ENCODE measurements at regions not wholly inside any gene's neighbourhood (a gene's known extent, or its start where the extent isn't known, plus 50 kb on each side); places are given as distances from the start of the nearest gene placed in this dataset.
A peak's percentile ranks its signal among the peaks of the same experiment; 100 is the strongest.

- Histone ChIP-seq H3K9ac (ENCODE audit: low read depth, low read length) (no peak overlapping the region), H3K56ac (ENCODE audit: extremely low read depth, insufficient read depth, low read length) (no peak overlapping the region)
- CTCF ChIA-PET = no interaction called here
Observed at GRCh38 chr12:124496584-124496983, 70.8 kb downstream of the NCOR2 start.

More at GRCh38 chr12:124496584-124496983, 70.8 kb downstream of the NCOR2 start:
- intact Hi-C loops (cut with micrococcal nuclease) = loop anchor here (5.0 kb wide), 2 partner anchors 109 to 271 kb away; no protein-coding TSS in a partner anchor
- in situ Hi-C loops (cut with MboI; ENCODE audit: low sequenced_read_pairs) = no loop called here
- peak overlapping the region; percentile 58 for H4K91ac ChIP-seq (ENCODE audit: insufficient read depth, low read depth, low read length)
- peak overlapping the region; percentile 8 for H2AK9ac ChIP-seq (replicated peaks; ENCODE audit: low read depth, low read length, poor library complexity)
- POLR2A ChIA-PET (ENCODE audit: unreplicated experiment) = no interaction called here
- no peak overlapping the region for H3K4me3 ChIP-seq (ENCODE audit: insufficient read depth, low read depth, low read length)
- BruUV-seq (replicated peaks) = no TSS peak
- H3K18ac ChIP-seq (ENCODE audit: low read depth, low read length) = 0 out of 2 replicates have a peak overlapping the region, but pooled peaks have one; percentile 8
- peak overlapping the region in 1 of 2 experiments; percentile 13; a peak in 1 of 4 replicates for H4K8ac ChIP-seq (ENCODE audit: low read depth in 2 of 2, low read length in 2 of 2)
- peak overlapping the region; percentile 6; the same call in 1 of the 2 replicates for H3K27ac ChIP-seq (ENCODE audit: insufficient read depth, low read length)
- H3K4me2 ChIP-seq (ENCODE audit: low read depth, low read length) = no peak overlapping the region
- 71% methylated on average over 2 of the region's 3 CpGs; no CpG with 5 or more reads in 1 of the 2 experiments for WGBS, 2 experiments (ENCODE audit: extremely low coverage in 2 of 2, insufficient read length in 1 of 2)
- H3K9me3 ChIP-seq (ENCODE audit: control insufficient read depth, insufficient read depth, low read length) = no peaks in the 10 kb centered on the region
- peak overlapping the region; percentile 57; the same call in 1 of the 3 replicates for H2BK15ac ChIP-seq (ENCODE audit: low read depth, low read length)
- ATAC-seq (ENCODE audit: low read depth) (no peak), DNase-seq (peak; percentile 28)
- H3K9me1 ChIP-seq (ENCODE audit: insufficient read depth, low read length) = peaks cover 23% of the 10 kb centered on the region
- dilution Hi-C loops (cut with HindIII; ENCODE audit: low sequenced_read_pairs, unreplicated experiment) = no loop called here
- H3K23ac ChIP-seq (ENCODE audit: low read depth, low read length) = peak overlapping the region; percentile 48; the same call in 1 of the 2 replicates
- peak overlapping the region; percentile 78 for H3K4ac ChIP-seq (ENCODE audit: low read depth, low read length)
- H2AFZ ChIP-seq (replicated peaks; ENCODE audit: low read length, poor library complexity) = no peak overlapping the region
- H2BK20ac ChIP-seq (ENCODE audit: low read depth, low read length) = peak overlapping the region; percentile 36; the same call in 1 of the 2 replicates
- H3K14ac ChIP-seq (replicated peaks; ENCODE audit: low read depth, low read length) = peak overlapping the region; percentile 36; the same call in 1 of the 2 replicates
- no peak overlapping the region for H4K5ac ChIP-seq (ENCODE audit: low read depth, low read length)
- H4K20me1 ChIP-seq (ENCODE audit: insufficient read depth, low read length) = peaks cover 94% of the 10 kb centered on the region
- H2AK5ac ChIP-seq (ENCODE audit: low read depth, low read length) = peak overlapping the region; percentile 46
- peaks cover 24 to 94% of the 10 kb centered on the region in 2 experiments for H3K79me1 ChIP-seq (ENCODE audit: low read depth in 1 of 2, low read length in 2 of 2)
- H2BK120ac ChIP-seq (ENCODE audit: low read depth, low read length) = peak overlapping the region; percentile 36
- TF ChIP-seq NFE2L2 (IDR thresholded peaks at IDR 0.05; ENCODE audit: low read depth, low read length) = no peak
- TF ChIP-seq CHD1 (IDR thresholded peaks at IDR 0.05; ENCODE audit: low read depth, low read length) = no peak
- peak; percentile 77; the same call in 1 of the 2 replicates for TF ChIP-seq USF2 (IDR thresholded peaks at IDR 0.05; ENCODE audit: low read depth, low read length)
- TF ChIP-seq CTCF (conservative IDR thresholded peaks at IDR 0.05; ENCODE audit: low read depth, low read length) = no peak
- no peak for TF ChIP-seq SMC3 (IDR thresholded peaks at IDR 0.05; ENCODE audit: low read depth, low read length)
- H3K27me3 ChIP-seq (ENCODE audit: control insufficient read depth, insufficient read depth, low read length) = no peaks in the 10 kb centered on the region
- H3K36me3 ChIP-seq (ENCODE audit: control insufficient read depth, insufficient read depth, low read length) = peaks cover 16% of the 10 kb centered on the region; the same call in 1 of the 2 replicates
- H2BK5ac ChIP-seq (ENCODE audit: low read depth, low read length, poor library complexity, severe bottlenecking) = peak overlapping the region; percentile 6
- peaks cover 34% of the 10 kb centered on the region for H3K4me1 ChIP-seq (ENCODE audit: control insufficient read depth, insufficient read depth, low read length)

Measured in IMR-90 (cell line).